Amniotic stem cell (primary cell): ENCODE measurements at regions not wholly inside any gene's neighbourhood (a gene's known extent, or its start where the extent isn't known, plus 50 kb on each side); places are given as distances from the start of the nearest gene placed in this dataset.

Experiments used
- DNase-seq: peaks from one replicate; lab custom pipeline; 2025; lab: John Stamatoyannopoulos, UW

- DNase-seq = no peak
These were observed 542.7 kb downstream of the SLC16A7 start for GRCh38 chr12:60138526-60138925.

DNA sequence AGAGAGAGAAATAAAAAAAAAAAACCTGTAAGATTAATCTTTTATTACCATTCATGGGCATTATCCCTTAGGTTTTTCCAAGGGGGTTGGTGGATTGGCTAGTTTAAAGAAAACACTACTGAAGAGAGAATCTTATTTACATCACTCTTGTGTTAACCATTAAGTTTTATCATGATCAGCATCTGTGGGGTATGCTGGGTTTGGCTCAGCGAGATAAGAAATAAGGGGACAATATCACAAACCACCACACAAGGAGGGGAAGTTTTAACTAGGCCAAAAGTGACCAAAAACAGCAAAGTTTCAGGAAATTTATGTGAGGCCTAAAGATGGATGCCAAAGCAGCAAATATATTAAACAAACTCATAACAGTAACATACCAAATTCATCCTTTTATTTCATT is 548.6 kb downstream of the SLC16A7 start:
- DNase-seq = no peak

GRCh38 chr12:60148109-60148508 is 552.3 kb downstream of the SLC16A7 start:
- DNase-seq = peak; percentile 39

- DNase-seq = peak; percentile 29
These were observed 553.0 kb downstream of the SLC16A7 start for GRCh38 chr12:60148831-60149230.

GRCh38 chr12:60152756-60153155 is 556.9 kb downstream of the SLC16A7 start:
- no peak for DNase-seq

DNA sequence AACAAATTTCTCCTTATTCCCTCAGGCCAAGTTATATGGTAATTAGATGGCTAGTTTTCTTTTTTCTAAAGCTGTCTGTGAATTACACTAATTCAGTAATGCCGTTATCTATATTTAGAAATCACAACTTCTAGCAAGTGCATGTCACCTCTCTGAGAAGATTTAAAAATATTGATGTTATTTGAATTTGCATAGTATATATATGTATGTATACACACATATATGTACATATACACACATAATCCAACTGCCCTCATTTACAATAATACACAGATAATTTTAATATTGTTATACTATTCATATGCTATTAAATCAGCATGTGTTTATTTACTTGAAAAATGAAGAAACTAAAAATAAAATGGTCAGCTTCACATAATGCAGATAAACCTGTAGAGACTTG is 563.9 kb downstream of the SLC16A7 start:
- DNase-seq = no peak

DNA sequence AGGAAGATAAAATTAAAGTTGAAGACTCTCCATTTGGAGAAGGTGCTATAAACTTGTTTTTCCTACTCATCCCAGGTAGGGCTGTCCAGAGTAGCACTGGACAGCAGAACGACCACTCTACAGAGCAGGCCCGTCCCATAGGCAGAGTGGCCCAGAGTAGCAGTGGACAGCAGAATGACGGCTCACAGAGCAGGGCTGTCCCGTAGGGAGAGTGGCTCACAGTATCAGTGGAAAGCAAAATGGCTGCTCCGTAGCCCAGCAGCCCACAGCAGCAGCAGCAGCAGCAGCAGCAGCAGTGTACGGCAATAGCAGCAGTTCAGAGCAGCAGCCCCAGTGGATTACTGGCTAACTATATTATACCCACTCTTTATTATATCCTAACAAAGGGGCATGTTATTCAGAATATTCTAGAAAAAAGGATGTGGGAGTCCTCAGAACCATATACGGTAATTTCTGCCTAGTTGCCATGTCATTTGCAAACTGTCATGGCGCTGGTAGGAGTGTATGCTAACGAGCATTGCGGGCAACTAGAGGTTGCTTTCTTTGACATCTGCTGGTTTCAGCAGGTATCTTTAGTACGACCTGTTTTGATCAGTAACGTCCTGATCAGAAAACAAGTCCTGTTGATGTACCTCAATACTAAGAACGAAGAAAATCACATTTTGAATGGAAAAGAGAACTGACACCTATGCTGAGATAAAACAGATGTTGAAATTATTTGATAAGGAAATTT is 567.3 kb downstream of the SLC16A7 start:
- DNase-seq = no peak

DNA sequence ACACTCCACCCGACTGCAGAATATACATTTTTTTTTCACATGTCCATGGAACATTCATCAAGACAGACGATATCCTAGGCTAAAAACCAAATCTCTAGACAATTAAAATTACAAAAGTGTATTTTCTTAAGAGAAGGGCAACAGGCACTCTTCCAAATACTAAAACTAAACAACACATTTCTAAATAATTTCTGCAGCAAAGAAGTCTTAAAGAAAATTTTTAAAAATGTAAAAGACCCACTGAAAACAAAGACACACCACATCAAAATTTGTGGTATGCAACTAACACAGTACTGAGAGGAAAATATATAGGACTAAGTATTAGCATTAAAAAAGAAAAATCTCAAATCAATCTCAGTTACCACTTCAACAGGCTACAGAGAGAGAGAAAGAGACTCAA is 570.0 kb downstream of the SLC16A7 start:
- no peak for DNase-seq

DNA sequence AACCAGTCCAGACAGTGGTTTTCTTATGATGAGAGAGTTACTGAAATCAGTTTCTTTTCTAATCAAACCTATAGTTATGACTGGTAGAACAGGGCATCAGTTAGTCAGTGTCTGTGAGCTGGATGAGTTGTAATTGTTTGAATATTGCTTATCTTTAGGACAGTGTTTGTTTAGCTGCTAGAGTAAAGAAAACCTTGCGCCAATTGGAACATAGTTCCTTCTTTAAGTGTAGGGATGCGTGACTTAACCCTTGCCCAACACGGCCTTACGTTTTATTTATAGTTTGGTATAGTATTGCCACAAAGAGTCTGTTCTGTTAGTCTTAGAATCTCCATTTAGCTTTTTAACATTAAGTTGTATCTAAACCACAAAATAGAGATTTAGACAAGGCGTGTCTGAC is 572.6 kb downstream of the SLC16A7 start:
- no peak for DNase-seq

GRCh38 chr12:60169904-60170303 is 574.1 kb downstream of the SLC16A7 start:
- DNase-seq = no peak

- no peak for DNase-seq
These were observed 576.7 kb downstream of the SLC16A7 start for GRCh38 chr12:60172266-60173211.

- no peak for DNase-seq
These were observed 577.7 kb downstream of the SLC16A7 start for GRCh38 chr12:60173224-60174170.

DNA sequence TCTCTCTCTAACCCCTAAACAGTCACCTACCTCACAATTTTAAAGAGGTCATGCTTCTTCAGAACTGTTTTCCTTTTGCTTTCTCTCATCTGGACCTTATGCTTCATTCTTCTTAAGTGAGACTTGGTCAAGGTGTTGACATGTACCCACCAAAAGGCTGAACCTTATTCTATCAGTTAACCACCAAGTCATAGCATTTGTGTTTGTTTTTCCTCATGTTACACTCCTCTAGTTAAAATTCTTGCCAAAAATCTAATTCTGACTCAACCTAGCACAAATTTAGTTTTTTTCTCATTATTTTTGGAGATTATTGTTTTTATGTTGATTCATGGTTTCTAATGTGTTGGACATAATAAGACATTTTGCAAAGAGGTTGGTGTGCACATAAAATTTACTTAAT is 578.6 kb downstream of the SLC16A7 start:
- DNase-seq = no peak

GRCh38 chr12:60174941-60175340 is 579.1 kb downstream of the SLC16A7 start:
- DNase-seq = no peak

- DNase-seq = no peak
These were observed 581.1 kb downstream of the SLC16A7 start for GRCh38 chr12:60176891-60177290.

DNA sequence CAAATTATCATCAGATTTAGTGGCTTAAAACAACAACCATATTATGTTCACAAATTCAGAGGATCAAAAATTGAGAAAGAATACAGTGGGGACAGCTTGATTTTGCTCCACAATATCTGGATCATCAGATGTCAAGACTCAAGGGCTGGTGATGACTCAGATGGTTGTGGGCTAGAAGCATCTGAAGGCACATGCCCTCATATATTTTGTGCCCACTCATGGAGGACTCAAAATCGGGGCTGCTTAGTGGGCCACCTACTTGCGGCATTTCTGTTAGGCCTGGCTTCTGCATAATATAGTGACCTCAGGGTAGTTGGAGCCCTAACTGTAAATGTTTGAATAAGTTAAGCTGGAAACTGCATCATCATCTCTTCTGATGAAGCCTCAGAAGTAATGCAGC is 584.5 kb downstream of the SLC16A7 start:
- no peak for DNase-seq

GRCh38 chr12:60182354-60182753 is 586.5 kb downstream of the SLC16A7 start:
- no peak for DNase-seq

DNA sequence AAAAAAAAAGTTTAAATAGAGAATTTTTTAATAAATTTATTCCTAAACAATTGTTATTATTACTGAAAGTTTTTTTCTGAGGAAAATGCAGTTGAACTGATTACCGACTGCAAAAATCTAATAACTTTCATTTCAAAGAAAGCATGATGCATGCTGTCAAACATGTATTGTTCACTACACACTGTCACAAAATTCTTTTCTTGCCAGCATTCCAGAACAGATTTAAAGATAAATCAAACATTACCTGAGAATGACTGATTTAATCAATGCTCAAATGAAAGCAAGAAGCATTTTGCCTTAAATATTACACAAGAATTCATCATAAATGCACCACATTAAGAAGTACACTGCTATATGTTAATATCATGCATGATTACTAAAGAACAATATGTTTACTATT is 588.3 kb downstream of the SLC16A7 start:
- no peak for DNase-seq

DNA sequence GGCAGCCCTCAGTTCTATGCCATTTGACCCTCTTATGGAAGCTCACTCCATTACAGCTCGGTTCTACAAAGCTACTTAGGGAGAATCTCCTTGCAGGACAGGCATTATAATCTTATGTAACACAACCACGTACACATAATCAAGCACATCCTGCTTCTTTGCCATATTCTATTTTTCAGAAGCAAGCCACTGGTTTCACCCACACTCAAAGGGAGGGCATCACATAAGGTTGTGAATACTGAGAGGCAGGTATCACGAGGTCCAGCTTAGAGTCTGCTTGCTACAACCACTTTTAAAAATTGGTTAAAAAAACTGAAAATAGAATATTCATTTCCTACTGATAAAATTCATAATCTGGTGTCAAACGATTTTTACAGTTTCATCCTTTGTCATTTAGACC is 589.2 kb downstream of the SLC16A7 start:
- no peak for DNase-seq

DNA sequence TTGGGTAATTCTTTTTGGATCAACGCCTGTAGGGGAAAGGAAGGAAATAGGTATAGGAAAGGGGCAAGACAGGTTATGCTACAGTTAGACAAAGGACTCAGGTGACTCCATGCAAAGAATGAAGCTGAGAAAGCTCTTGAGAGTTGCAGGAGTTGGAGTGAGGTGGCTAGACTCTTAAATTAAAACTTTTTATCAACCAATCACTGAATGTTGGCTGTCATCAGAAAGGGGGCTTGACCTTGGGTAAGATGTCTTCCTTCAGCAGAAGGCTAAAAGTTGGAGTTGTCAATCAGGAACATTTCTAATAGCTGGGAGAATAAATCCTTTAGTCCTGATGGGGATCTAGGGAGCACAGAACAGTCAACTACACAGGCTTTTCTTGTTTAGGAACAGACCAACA is 595.4 kb downstream of the SLC16A7 start:
- no peak for DNase-seq

DNA sequence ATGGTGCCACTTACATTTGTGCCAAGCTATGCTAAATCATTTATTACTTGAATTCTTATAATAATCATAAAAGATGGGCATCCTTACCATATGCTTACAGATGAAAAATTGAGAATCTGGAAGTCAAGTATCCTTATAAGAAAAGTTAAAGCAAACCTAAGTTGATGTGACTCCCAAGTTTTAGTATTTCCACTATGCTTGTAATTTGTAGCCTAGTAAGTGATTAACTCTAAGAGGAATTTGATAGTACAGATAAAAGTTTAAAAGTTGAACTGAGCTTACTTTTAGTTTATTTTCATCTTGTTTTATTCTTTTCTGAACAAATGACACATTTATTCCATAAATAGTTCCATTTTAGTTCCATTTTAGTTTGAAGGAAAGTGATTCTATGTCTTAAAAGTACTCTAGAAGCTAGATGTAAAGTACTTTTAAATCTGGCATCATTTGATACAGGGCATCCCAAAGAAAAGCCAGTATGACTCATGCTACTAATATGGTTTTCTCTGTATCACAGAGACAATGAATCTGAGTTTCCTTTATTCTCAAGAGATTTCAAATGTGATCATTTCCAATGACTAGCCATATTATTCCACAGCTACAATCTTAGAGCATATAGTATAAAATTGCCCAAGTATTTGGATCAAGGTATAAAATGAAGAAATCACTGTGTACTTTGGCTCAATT is 596.0 kb downstream of the SLC16A7 start:
- no peak for DNase-seq

GRCh38 chr12:60194678-60195077 is 598.8 kb downstream of the SLC16A7 start:
- no peak for DNase-seq
